ENCODE measurements at regions not wholly inside any gene's neighbourhood (a gene's known extent, or its start where the extent isn't known, plus 50 kb on each side); places are given as distances from the start of the nearest gene placed in this dataset.

DNA sequence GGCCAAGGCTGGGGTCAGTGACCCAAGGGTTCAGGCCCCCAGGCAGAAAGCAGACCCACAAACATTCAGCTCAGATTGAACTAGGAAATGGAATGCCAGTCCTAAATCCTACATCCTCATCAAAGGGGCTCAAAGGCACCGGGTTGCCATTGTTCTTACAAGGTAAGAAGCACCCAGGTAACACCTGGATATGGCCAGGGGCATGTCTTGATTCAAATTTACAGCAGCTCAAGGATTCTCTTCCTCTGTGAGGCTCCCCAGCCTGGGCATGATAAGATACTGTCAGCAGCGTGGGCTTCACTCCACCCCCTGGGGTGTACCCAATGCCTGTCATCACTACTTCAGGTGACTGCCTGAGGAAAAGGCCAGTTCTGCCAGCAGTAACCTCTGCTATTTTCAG is 92.1 kb upstream of the FSTL4 start:
- DNase-seq, result no peak

DNA sequence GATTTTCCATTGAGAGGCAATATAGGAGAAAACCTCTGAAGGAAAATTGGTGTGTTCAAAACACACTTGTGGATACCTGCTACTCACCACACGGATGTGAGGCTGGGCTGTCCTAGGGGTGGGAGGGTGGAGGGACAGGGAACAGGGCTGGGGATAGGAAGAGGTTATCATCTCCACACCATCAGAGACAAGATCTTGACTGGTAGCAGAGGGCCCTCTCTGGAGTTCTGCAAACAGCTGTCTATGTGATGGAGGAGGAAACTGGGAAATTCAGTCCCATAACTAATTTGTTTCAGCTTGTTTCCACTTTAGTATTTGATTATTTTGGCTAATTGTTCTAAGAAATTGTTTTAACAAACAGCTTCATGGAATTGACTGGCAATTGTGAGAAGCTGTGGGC is 91.6 kb upstream of the FSTL4 start:
- DNase-seq, result no peak

DNA sequence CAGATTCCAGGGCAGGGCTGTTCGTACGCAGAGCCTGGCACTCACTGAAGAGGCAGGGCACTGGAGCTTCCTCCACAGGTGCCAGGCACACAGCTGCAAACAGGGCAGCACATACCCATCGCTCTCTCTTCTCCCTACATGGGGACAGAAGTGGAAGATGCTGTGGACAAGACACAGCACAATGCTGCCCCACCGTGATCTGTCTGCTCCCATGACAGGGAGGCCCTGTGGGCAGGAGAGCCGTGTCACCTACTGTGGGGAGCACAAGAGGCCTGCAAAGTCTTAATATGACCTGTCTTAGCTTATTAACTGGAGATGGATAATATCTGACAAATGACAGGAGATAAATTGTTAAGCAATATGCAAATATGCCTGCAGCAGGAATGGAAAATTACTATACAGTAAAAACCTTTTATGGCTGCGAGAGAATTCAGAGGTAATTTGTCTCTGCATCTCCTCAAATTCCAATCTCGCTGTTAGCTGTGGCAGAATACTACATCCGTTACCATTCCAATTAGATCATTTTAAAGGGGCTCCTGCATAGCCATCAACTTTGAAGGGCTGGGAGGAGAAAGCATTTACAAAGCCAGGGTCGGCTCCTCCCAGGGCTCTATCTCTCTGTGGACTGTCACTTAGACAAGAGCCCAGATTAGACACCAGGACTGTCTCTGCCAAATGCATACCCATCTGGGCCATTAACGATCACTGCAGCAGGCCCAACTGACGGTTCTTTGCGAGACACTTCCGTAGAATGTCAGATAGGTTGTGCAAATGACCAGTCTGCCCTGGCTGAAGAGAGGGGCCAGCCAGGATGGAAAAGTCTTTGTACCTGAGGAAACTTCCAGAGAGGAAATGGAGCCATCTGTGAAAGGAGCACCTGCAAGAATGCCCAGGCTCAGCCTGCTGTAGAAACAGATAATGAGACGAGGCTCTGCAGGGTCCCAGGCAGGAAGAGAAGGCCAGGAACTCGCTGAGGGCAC is 90.7 kb upstream of the FSTL4 start:
- DNase-seq, result no peak

DNA sequence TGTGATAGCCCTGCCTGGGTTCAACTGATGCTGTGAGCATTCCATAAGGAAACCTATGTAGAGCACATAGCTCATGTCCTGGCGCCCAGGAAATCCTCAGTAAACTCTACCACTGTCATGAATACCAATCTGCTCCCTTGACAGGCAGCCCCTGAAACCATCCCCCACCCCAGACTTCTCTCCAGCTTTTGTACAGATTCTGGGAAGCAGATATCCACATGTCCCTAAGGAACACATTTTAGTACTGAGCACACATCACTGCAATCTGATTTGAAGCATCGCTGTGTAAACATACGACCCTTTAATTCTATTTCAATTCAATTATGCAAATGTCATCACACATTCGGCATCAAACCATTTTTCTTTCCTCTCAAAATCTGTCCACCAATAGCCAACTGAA is 89.5 kb upstream of the FSTL4 start:
- DNase-seq, result no peak

DNA sequence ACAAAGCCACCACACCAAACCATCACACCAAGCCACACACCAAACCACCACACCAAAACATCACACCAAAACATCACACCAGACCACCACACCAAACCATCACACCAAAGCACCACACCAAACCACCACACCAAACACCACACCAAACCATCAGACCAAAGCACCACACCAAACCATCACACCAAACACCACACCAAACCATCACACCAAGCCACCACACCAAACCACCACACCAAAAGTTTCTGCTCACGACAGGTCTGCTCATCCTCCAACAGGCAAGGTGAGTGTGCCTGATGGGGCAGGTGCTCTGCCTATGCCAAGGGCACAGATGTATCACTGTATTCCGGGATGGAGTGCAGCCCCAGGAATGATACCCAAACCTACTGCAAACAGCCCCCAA is 87.9 kb upstream of the FSTL4 start:
- DNase-seq, result no peak

DNA sequence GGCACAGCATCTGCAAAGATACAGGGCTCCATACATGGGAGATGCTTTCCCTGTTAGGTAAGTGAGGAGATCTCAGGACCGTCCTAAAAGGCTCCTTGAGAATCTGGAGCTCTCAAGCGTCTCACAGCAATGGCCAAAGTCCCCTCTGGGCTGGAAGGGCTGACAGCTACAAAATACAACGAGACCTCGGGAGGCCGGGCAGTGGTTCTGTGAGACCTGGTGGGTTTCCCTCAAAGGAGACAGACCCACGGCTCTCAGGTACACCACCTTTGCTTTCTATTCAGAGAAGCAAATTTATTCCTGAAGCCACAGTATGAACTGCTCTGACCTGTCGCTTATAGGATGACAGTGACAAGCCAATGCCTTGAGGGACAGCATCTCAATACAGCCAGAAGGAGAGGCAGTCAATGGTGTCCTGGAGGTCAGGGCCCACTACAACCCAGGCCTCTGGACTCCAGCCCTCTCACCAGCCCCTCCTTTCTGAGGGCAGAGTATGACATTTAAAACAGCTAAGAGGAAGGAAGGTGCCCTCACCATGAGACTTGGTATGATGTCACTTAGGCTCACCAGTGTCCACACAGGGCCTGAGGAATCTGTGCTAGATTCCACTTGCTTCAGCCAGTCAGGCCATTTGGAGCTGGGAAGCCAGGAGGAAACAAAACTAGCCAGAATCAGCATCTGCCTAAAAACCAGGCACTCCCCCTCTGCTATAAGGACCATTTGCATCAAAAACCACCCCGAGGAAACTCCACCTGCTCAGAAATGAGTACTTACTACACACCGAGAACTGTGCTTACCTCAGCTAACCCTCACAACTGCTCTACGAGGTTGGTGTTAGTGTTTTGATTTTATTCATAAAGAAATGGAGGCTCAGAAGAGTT is 86.5 kb upstream of the FSTL4 start:
- no peak for DNase-seq

DNA sequence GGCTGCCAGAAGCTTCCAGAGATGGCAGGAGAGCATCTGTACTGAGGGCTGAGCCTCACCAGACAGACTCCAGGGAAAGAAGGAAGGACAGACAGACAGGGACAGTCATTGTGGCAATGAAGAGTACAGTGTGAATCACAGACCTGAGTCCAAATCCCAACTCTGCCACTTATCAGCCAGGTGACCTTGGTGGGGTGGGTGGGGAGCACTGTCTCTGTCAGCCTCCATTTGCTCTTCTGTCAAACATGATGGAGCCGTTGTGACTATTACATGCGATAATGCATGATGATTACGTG is 85.9 kb upstream of the FSTL4 start:
- DNase-seq, result no peak

DNA sequence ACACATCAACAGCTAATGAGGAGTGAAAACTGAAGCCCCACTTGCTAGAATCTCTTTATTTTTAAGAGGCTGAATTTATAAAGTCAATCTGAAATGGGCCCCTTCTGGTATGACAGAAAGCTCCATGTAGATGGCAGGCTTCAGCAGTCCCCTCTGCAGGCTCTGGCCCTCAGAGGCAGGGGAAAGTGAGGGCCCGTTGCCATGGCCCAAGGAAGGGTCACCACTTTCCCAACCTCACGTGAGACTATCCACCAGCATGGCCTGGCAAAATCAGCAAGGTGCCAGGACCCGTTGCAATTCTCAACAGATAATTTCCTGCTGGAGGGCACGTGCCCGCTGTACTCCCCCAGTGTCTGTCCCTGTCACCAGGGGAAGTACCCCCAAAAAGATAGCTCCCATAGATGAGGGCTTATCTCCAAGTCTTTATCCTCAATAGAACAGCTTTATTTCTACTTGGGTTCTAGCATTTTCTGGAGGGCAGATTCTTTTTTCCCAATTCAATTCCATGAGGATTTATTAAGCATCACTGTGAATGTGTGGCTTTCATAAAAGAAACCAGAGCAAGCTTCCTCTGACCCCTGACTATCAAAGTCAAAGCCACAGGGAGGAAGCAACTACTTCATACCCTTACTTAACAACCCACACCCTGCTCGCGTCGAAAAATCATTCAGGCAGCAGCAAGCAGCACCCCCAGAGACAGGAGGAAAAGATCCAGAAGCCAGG is 85.4 kb upstream of the FSTL4 start:
- no peak for DNase-seq

DNA sequence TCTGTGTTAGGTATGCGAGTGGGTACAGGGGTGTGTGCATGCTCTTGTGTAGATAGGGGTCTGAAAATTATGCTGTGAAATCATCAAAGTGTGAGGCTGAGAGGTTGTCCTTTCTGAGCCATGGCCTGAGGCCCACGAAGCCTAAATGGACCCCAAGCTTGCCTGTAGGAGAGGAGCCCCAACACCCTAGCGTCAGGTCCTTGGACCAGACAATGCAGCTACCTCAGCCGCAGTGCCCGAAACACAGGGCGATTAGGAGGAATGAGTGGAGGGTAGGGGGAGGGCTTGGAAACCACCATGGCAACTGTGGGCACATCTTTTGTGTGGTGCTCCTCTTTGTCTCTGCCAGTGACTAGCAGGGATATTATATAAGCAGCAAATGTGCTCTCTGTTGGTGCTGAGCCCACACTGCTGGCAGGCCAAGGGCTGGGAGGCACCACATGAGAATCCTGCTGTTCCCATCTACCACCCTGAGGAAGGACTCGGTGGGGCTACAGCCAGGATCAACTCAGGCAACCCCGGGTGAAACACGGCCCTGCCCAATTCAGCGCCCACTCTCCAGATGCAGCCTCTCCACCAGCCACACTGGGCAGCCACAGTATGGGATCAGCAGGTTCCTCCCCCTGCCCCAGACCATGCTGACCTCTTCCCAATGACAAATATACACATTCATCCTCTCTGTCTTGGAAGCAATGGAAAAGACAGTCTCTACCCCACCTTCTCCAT is 84.6 kb upstream of the FSTL4 start:
- no peak for DNase-seq

DNA sequence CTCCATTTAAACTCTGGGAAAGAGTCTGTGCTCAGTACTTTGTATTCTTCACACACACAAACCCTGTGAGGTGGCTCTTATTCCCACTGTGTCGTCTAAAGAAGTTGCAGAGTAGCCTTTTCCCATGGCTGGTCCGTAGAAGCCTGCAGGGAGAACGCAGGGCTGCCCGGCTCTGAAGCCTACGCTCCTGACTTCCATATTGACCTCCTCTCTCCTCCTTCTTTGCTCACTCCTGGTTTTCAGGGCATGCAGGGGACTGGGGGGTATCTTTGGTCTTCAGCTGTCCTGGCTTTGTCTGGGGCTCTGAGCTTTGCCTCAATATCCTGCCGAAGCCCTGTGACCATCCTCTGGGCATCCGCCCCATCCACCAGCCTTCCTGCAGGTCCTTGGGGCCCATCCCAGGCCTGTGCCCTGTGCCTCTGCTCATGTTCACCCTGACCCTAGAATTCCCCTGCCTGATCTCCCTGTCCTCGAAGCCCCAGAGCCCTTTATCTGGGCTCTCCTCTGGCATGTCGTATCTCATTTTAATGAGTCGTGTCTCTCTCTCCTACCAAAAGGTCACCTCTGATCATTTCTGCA is 83.8 kb upstream of the FSTL4 start:
- no peak for DNase-seq

DNA sequence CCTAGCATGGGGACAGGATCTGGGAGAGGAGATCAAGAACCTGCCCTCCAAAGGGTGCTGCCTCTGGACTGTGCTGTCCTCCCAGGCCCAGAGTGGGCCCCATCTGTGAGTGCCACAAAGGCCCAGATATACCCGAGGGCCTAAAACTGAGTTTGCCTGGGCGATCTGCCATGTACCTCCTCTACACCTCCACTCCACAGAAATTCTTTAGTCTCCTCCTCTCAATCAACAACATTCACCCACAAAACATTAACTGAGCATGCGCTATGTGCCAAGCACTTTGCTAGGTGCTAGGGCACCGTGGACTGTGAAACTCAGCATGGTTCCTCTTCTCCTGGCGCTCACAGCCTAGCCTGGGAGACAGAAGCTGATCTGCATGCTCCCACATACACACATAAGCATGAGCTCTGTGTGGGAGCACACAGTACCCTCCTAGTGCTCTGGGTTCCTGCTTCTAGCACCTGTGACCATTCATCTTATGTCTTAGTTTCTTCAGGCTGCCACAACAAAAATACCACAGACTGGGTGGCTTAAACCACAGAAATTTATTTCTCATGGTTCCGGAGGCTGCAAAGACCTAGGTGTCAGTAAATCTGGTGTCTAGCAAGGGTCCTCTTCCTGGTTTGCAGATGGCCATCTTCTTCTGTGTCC is 82.0 kb upstream of the FSTL4 start:
- DNase-seq, result no peak

DNA sequence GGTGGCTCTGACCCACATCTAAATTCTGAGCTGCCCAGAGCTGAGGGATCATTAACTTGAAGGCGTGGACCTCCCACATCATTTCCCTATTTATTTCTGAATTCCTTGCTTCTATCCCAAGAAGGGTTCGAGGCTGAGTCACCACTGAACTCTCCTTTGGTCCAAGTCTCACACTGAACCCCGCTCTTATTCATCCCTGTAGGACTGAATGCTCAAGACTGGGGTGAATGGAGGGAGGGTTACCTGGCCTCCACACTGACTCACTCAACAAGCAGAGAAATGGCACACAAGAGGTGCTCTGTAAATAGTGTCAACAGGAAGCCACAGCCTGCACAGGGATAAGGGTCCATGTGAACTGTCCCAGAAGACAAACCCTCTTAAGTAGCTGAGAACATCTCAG is 79.1 kb upstream of the FSTL4 start:
- DNase-seq, result no peak

DNA sequence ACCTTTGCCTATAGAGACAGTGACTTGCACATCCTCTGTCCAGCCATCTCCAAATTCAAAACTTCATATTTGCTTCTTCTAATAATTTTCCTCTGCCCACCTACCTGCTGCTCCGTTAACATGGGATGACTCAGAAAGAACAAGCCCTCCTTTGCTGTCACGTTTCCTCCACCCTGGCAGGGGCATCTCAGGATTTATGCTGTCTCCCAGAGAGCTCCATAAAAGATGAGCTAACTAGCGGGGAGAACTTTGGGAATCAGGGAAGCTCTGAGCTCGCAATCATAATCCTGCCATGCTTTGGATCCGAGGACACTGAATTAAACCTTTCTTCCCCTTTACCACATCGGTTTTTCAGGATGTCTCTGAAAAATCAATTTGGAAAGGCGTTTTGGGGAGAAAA is 78.4 kb upstream of the FSTL4 start:
- no peak for DNase-seq

DNA sequence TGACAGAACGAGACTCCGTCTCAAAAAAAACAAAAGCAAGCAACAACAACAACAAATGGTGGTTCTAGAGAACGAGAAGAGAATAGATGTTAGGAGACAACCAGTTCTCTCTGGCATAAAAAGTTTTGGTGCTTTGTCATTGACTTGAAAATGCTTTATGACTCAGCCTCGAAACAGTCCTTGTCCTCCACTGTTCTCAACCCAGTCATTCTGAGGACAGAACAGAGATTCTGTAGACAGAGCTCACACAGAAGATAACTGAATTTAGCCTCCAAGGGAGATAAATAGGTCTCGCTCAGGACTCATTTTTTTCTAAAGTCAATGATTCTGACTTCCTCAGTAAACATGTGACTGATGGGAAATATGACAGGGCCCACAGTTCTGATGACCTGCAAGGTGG is 76.0 kb upstream of the FSTL4 start:
- DNase-seq, result no peak

DNA sequence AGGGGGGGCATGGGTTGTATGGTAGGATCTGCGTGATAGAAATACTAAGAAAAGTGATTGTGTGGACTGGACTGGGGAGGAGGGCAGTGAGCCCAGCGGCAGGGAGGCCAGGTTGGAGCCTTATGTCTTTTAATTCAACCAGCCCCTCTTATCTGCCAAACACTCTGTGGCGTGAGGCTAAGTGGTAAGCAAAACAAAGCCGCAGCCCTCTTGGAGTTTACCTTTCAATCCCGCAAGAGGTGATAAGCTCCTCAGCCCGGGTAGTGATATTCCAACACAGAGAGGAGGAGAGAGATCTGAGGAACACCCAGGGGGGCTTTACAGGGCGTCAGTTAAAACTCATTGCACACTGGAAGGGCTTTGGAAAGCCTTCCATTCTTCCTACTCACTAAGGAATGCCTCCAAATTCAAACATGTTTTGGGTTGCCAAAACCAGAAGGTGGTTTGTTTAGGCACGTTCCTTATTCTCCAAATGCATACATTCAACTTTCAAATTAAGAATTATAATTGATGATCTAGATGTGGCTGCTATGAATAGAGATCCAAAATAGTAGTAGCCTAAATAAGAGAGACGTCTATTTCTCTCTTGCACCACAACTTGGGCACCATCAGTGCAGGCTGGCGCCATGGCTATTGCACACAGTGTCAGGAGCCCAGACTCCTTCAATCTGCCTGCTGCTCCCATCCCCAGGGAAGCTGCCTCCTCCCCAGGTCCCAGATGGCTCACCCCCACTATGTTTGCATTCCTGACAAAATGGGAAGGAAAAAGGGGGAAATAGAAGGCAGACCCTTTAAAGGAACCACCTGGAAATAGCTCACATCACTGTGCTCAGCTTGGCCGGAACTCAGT is 75.1 kb upstream of the FSTL4 start:
- no peak for DNase-seq

DNA sequence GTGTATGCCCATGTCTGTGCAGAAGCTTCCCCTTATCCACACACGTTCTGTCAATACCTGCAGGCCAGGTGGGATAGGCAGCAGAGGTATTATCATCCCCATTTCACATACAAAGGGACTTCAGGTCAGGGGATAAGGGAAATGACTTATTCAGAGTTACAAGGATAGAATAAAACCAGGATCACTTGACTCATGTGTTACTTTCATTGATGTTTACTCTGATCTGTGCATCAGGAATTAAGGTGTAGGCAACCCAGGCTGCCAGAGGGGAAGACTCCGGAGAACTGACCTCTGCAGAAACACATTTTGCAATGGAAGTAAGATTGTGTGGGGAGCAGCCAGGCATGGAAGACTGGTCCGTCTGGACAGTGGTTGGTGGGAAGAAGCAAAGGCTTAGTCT is 74.2 kb upstream of the FSTL4 start:
- no peak for DNase-seq

DNA sequence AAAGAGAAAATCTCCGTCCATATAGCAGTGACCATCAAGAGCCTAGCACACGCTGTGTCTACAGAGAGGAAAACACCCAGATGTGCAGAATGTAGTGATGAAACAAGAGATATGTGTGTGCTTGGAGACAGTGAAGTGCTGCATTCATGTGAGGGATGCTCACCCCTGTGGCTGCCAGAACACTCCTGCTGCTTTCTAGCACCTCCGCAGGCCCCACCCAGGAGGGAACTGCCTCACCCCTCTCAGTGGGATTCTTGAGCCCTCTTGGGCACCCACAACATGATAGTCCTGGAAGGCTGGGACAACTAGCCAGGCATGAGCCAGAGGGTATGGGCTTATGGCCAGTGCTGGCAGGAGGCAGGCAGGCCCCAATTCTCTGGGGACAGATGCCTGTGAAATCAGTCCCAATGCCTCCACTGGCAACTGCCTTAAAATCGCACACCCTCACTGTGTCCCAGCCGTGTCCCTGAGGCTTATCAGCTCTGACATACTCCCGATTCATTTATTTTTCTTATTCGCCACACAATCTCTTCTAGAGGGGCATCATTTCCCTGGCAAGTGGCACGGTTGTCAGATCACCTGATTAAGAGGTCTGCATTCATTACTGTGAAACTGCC is 73.2 kb upstream of the FSTL4 start:
- no peak for DNase-seq

DNA sequence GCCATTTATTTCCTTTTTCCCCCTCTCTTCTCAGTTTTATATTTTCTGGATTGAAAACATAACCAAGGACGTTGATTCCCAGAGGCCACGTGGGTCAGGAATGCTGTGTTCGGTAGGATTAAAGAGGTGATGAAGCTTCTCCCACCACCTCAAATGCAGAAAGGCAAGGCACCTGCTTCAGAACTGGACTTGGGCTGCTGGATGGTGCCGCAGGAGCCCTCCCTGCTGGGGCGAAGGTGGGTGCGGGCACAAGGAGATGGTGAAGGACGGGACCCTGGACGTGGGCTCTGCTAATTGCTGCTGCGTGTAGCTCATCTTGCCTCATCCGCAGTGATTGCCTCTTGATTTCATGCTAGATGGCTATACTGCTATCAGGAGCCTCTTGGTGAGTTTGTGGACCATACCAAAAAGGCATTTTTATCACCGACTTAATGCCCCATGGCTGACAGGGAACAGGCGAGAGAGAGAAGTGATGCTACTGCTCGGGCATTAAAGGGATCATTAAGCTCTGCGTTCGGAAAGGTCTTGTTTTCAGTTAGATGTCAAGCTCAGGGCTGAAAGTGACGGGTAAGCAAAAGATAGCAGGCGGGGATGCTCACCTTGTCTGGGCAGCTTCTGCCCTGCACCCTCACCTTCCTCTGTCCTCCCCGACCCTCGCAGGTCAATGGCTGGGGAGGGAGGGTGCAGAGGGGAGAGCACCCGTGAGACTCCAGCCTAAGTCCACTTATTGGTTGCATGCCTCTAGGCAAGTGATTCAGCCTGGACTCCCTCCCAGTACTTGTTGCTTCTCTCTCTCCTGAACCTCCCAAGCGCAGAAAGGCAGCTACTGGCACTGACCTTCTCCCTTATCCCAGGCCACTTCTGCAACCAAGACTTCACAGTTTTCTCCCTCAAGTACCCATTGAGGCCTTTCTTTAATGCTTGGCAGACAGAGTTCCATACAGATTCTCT is 71.6 kb upstream of the FSTL4 start:
- DNase-seq, result no peak

DNA sequence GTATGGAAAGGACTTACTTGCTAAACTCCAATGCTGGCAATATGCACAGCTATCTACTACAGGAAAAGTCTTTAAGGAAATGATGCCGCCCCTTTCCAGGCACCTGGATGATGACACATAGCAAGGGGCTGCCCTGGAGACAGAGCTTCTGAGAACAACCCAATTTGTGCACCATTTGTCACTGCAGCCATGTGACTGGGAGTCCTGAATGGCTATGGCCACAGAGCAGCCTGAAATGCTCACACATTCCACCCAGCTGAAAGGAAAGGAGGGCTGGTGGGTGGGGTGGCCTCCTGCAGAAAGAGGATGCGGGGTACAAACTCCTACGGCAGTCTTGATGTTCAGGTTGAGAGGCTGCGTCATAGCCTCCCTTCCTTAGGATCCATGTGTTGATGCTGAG is 70.1 kb upstream of the FSTL4 start:
- DNase-seq, result no peak

Data from NCI-H748 treated with DMSO at 0.1 percent for 48 hours (cell line).